ENCODE measurements at regions not wholly inside any gene's neighbourhood (a gene's known extent, or its start where the extent isn't known, plus 50 kb on each side); places are given as distances from the start of the nearest gene placed in this dataset.
"Not testable (repeated sequence)": the region's sequence is repeated elsewhere in the genome, so short reads cannot be mapped to it uniquely, and the experiment has no call there.

DNA sequence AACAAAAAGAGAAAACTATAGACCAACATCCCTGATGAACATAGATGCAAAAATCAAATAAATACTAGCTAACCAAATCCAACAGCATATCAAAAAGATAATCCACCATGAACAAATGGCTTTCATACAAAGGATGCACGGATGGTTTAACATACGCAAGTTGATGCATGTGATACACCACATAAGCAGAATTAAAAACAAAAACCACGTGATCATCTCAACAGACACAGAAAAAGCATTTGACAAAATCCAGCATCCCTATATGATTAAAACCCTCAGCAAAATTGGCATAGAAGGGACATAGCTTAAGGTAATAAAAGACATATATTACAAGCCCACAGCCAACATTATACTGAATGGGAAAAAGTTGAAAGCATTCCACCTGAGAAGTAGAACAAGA lies 125.9 kb downstream of the RTP4 start:
- TF ChIP-seq POLR2A (IDR thresholded peaks at IDR 0.05; ENCODE audit: low read depth, low read length); TAF1 (IDR thresholded peaks at IDR 0.05; ENCODE audit: low read depth, low read length); POLR2AphosphoS5 (IDR thresholded peaks at IDR 0.05; ENCODE audit: low read depth, low read length); SPI1 (IDR thresholded peaks at IDR 0.05; ENCODE audit: low read depth, low read length); POU2F2 (IDR thresholded peaks at IDR 0.05; ENCODE audit: low read depth, low read length); PAX5 (IDR thresholded peaks at IDR 0.05; ENCODE audit: insufficient read depth, low read length, severe bottlenecking): not testable (repeated sequence)

Measured in GM12891 (cell line).